Adrenal gland (tissue), 9 donors: ENCODE measurements at regions not wholly inside any gene's neighbourhood (a gene's known extent, or its start where the extent isn't known, plus 50 kb on each side); places are given as distances from the start of the nearest gene placed in this dataset.
"Not testable (repeated sequence)": the region's sequence is repeated elsewhere in the genome, so short reads cannot be mapped to it uniquely, and the experiment has no call there.

ENCODE experiments used
- DNase-seq, 7 donors: peaks; one replicate each; pipeline ENCODE4 v3.0.0-alpha.2; 2019 to 2020
- H3K27ac ChIP-seq, 5 donors: fragments of 200-600 bp; sonication (generic) in 4 of 5; 1 replicate in 3 of 5; 2 replicates in 2 of 5; pipeline versions ENCODE4 v1.5.1 to v1.8.0; 2016 to 2020; ENCODE audit warnings: mild to moderate bottlenecking in 1 of 5
- H3K27me3 ChIP-seq: fragments of 200-600 bp; 2 replicates; pipeline ENCODE4 v1.8.0; 2021
- H3K36me3 ChIP-seq, 2 donors: fragments of 200-600 bp; replicated peaks in 1 of 2; 1 replicate in 1 of 2; 2 replicates in 1 of 2; pipeline versions ENCODE4 v1.5.1 to v1.8.0; 2018 to 2022
- H3K4me1 ChIP-seq, 2 donors: fragments of 200-600 bp; replicated peaks in 1 of 2; 1 replicate in 1 of 2; 2 replicates in 1 of 2; pipeline versions ENCODE4 v1.5.1 to v1.8.0; 2018 to 2021
- H3K4me3 ChIP-seq, 4 donors: fragments of 200-600 bp; sonication (generic) in 3 of 4; one replicate each; pipeline ENCODE4 v1.5.1; 2016 to 2018
- H3K9me3 ChIP-seq, 3 donors: fragments of 200-600 bp; sonication (generic) in 1 of 3; replicated peaks in 1 of 3; 1 replicate in 2 of 3; 2 replicates in 1 of 3; pipeline versions ENCODE4 v1.5.1 to v1.8.0; 2016 to 2021
- WGBS, 4 donors: extraction: QIAGEN DNeasy Blood & Tissue Kit in 2 of 4; methylation state at CpG; one replicate each; pipeline versions ENCODE4 v1.1.5 to v1.1.7; 2013 to 2017; 5-methylcytosine and 5-hydroxymethylcytosine counted together
- intact Hi-C, 2 donors: fragments of 100-400 bp; cut with DNase I; formaldehyde crosslinking; loops; one replicate each; pipeline versions ENCODE4 v1.14.1 to v1.15.0; 2022 to 2023
- donor health status: healthy with polysubstance abuse.
- donor health status: Bipolar disorder and iron deficiency.
- donor health status: DM: yes; HTN: yes; CAD: no.
- donor health status: DM: no; HTN: no; CAD: no.
- donor health status: DM: no; HTN: no; CAD: no.

GRCh38 chr16:29171296-29171695, 186.4 kb downstream of the LAT start:
- 95 to 100% (median 96%) methylated on average over 3 to 6 of the region's 6 CpGs for WGBS, 4 donors
- H3K4me1 ChIP-seq, H3K9me3 ChIP-seq, DNase-seq, H3K36me3 ChIP-seq, H3K4me3 ChIP-seq, H3K27me3 ChIP-seq, intact Hi-C loops: not testable (repeated sequence)
- peak overlapping the region in 1 of 5 donors; percentile 70 for H3K27ac ChIP-seq

GRCh38 chr16:29170393-29171119, 185.7 kb downstream of the LAT start:
- H3K27me3 ChIP-seq, intact Hi-C loops, H3K4me1 ChIP-seq, H3K9me3 ChIP-seq, H3K4me3 ChIP-seq, H3K36me3 ChIP-seq: not testable (repeated sequence)
- peak overlapping the region in 2 of 5 donors; percentile 7 to 70 for H3K27ac ChIP-seq
- peak in 1 of 7 donors; percentile 81 for DNase-seq
- 80 to 93% (median 85%) methylated on average over 19 to 20 of the region's 20 CpGs for WGBS, 4 donors

DNA sequence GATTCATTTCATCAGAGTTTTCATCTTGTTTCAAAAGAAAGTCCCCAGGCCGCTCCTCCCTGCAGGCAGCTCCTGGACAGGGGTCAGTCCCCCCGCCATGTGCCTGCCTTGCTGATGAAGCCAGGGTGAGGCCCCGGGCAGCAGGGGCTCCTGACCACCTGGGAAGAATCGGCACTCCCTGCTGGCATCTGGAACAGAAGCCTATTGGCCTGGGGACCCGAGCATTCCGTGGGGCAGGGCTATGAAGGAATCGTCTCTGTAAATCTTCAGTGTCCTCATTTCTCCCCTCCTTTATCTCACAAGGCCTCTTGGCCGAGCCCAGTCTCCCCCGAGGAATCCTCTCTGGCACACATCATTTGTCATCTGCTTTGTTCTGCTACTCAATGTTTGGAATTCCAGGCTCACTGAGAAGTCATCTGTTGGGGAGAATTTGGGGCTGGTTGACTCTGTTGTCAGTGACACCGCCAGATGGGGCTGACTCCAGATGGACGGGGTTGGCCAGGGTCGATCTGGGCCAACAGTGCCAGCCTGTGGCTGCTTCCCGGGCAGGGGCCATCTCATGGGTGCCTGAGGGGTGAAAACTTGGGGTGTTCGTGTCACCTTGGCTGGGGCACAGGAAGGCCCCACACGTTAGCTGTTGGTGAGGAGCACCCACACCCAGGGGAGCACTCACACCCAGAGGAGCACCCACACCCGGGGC, 184.6 kb downstream of the LAT start:
- peak in 2 of 7 donors; percentile 35 to 41 for DNase-seq
- H3K36me3 ChIP-seq, H3K9me3 ChIP-seq, H3K4me3 ChIP-seq, H3K4me1 ChIP-seq, intact Hi-C loops, H3K27me3 ChIP-seq: not testable (repeated sequence)
- WGBS, 4 donors, result 49 to 75% (median 53%) methylated on average over 9 to 16 of the region's 16 CpGs
- H3K27ac ChIP-seq, result peak overlapping the region in 3 of 5 donors; percentile 7 to 70 (median 24)

DNA sequence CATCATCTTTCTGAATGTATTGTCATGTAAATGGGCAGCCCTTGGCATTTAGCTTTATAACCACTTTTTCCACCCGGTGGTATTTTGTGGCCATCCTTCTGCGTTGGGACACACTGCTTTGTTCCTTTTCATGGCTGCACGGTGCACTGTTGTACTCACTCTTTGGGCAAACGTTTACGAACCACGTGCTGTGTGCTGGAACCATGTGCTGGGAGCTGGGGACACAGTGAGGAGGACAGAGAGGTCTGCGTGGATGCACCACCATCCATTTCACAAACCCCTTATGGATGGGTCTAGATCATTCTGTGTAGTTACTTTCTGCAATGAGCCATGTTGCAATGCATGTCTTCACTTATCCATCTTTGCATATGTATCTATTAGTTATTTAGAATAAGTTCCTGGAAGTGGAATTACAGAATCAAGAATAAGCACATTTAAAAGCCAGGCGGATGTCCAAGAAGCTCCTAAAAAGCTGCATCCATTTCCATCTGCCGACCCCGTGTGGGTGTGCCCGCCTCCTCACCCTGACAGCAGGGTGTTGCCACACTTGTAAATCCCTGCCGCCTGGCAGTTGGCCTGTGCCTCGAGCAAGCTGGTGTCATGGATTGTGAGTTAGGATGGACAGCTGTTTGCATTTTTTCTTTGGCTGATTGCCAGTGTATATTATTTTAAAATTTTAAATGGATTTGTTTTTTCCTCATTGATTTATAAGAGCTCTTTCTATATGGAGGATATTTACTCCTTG, 183.8 kb downstream of the LAT start:
- DNase-seq, H3K36me3 ChIP-seq, H3K4me1 ChIP-seq, H3K4me3 ChIP-seq, H3K9me3 ChIP-seq, H3K27me3 ChIP-seq, intact Hi-C loops: not testable (repeated sequence)
- H3K27ac ChIP-seq, result peak overlapping the region in 1 of 5 donors; percentile 70
- WGBS, 4 donors, result 86 to 90% (median 88%) methylated on average over 13 of the region's 13 CpGs

GRCh38 chr16:29164442-29165089, 179.7 kb downstream of the LAT start:
- H3K4me1 ChIP-seq, H3K9me3 ChIP-seq, H3K27ac ChIP-seq, H3K4me3 ChIP-seq, H3K36me3 ChIP-seq, DNase-seq, H3K27me3 ChIP-seq, intact Hi-C loops: not testable (repeated sequence)
- WGBS, 4 donors, result 84 to 95% (median 87%) methylated on average over 6 to 7 of the region's 8 CpGs

GRCh38 chr16:29160171-29160570, 175.3 kb downstream of the LAT start:
- 92 to 98% (median 94%) methylated on average over 22 to 25 of the region's 25 CpGs for WGBS, 4 donors
- H3K36me3 ChIP-seq, H3K4me3 ChIP-seq, intact Hi-C loops, H3K27me3 ChIP-seq, H3K9me3 ChIP-seq, DNase-seq: not testable (repeated sequence)
- Histone ChIP-seq H3K27ac (peak overlapping the region in 2 of 5 donors; percentile 69 to 86), H3K4me1 (peaks cover 15 to 22% of the 10 kb centered on the region in 2 donors)

- H3K4me3 ChIP-seq, H3K36me3 ChIP-seq, H3K9me3 ChIP-seq, H3K27me3 ChIP-seq, intact Hi-C loops: not testable (repeated sequence)
- Histone ChIP-seq H3K27ac (peak overlapping the region in 2 of 5 donors; percentile 69 to 86), H3K4me1 (peaks cover 15 to 22% of the 10 kb centered on the region in 2 donors)
- 51 to 62% (median 56%) methylated on average over 10 to 11 of the region's 11 CpGs for WGBS, 4 donors
- DNase-seq, result peak in 4 of 7 donors; percentile 39 to 76 (median 58)
These were observed 174.8 kb downstream of the LAT start for GRCh38 chr16:29159603-29160002.
